Prostate gland (tissue), 2 donors: ENCODE measurements at regions not wholly inside any gene's neighbourhood (a gene's known extent, or its start where the extent isn't known, plus 50 kb on each side); places are given as distances from the start of the nearest gene placed in this dataset.
"Not testable (repeated sequence)": the region's sequence is repeated elsewhere in the genome, so short reads cannot be mapped to it uniquely, and the experiment has no call there.

ENCODE experiments used
- DNase-seq: peaks from one replicate; pipeline ENCODE4 v3.0.0-alpha.2; 2019; ENCODE audit warnings: low spot score
- H3K27ac ChIP-seq, 2 donors: fragments of 200-600 bp; sonication (generic); 2 replicates each; pipeline ENCODE4 v1.5.1; 2017 to 2019
- H3K27me3 ChIP-seq: fragments of 200-600 bp; sonication (generic); replicated peaks from 2 replicates; pipeline ENCODE4 v1.5.1; 2019; ENCODE audit not compliant: insufficient read depth
- H3K36me3 ChIP-seq, 2 donors: fragments of 200-600 bp; sonication (generic); 1 replicate in 1 of 2; 2 replicates in 1 of 2; pipeline versions ENCODE4 v1.5.1 to v1.8.1; 2017 to 2019
- H3K4me1 ChIP-seq: fragments of 200-600 bp; sonication (generic); replicated peaks from 2 replicates; pipeline ENCODE4 v1.5.1; 2019
- H3K4me3 ChIP-seq, 2 donors: fragments of 200-600 bp; sonication (generic); 2 replicates each; pipeline ENCODE4 v1.5.1; 2017 to 2019
- H3K9me3 ChIP-seq: fragments of 200-600 bp; sonication (generic); 2 replicates; pipeline ENCODE4 v1.5.1; 2017
- POLR2A ChIP-seq: fragments of 450-650 bp; IDR thresholded peaks from one replicate; pipeline ENCODE4 v1.6.1; 2016; ENCODE audit warnings: antibody characterized with exemption, mild to moderate bottlenecking
- POLR2AphosphoS5 ChIP-seq: sonication (generic); formaldehyde crosslinking; IDR thresholded peaks from one replicate; pipeline ENCODE4 v1.6.1; 2017; ENCODE audit warnings: antibody characterized with exemption
- WGBS: methylation state at CpG from one replicate; pipeline ENCODE4 v1.1.5; 2018; 5-methylcytosine and 5-hydroxymethylcytosine counted together
- intact Hi-C: fragments of 100-400 bp; cut with DNase I; formaldehyde crosslinking; loops from one replicate; pipeline ENCODE4 v1.14.2; 2022
- TF ChIP-seq, protein P1 (sequence below), 4 experiments: fragments of 200-600 bp in 2 of 4; fragments of 450-650 bp in 2 of 4; sonication (generic) in 2 of 4; IDR thresholded peaks; 1 replicate in 3 of 4; 2 replicates in 1 of 4; pipeline ENCODE4 v1.5.1; 2016 to 2019; ENCODE audit warnings: antibody characterized with exemption in 4 of 4, mild to moderate bottlenecking in 2 of 4, moderate library complexity in 2 of 4

DNA sequence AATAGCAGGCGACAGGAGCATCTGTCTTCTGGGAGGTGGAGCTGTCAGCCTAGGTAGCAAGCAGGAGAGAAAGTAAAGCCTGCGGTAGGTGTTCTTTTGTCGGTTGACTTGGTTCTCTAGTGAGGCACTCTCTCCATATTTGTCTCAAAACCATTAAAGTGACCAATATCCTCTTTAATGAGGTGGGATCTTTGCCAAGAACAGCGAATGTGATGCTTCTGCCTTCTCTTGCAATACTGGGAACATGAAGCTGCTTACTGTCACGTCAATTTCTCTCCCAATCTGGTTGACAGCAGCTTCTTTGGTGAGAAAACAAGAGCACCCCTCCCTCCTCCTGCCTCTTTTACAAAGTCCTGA is 176.7 kb downstream of the ABCC12 start:
- Histone ChIP-seq H3K4me3 (no peak overlapping the region), H3K27me3 (no peaks in the 10 kb centered on the region), H3K36me3 (no peaks in the 10 kb centered on the region), H3K4me1 (no peaks in the 10 kb centered on the region), H3K9me3 (no peaks in the 10 kb centered on the region), H3K27ac (no peak overlapping the region)
- intact Hi-C loops = no loop called here
- TF ChIP-seq POLR2AphosphoS5 (no peak), POLR2A (no peak)
- TF ChIP-seq, protein P1, sequence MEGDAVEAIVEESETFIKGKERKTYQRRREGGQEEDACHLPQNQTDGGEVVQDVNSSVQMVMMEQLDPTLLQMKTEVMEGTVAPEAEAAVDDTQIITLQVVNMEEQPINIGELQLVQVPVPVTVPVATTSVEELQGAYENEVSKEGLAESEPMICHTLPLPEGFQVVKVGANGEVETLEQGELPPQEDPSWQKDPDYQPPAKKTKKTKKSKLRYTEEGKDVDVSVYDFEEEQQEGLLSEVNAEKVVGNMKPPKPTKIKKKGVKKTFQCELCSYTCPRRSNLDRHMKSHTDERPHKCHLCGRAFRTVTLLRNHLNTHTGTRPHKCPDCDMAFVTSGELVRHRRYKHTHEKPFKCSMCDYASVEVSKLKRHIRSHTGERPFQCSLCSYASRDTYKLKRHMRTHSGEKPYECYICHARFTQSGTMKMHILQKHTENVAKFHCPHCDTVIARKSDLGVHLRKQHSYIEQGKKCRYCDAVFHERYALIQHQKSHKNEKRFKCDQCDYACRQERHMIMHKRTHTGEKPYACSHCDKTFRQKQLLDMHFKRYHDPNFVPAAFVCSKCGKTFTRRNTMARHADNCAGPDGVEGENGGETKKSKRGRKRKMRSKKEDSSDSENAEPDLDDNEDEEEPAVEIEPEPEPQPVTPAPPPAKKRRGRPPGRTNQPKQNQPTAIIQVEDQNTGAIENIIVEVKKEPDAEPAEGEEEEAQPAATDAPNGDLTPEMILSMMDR (IDR thresholded peaks at IDR 0.05) = no peak
- whole genome bisulfite sequencing = 25% methylated on average over 5 of the region's 5 CpGs
- DNase-seq = no peak

DNA sequence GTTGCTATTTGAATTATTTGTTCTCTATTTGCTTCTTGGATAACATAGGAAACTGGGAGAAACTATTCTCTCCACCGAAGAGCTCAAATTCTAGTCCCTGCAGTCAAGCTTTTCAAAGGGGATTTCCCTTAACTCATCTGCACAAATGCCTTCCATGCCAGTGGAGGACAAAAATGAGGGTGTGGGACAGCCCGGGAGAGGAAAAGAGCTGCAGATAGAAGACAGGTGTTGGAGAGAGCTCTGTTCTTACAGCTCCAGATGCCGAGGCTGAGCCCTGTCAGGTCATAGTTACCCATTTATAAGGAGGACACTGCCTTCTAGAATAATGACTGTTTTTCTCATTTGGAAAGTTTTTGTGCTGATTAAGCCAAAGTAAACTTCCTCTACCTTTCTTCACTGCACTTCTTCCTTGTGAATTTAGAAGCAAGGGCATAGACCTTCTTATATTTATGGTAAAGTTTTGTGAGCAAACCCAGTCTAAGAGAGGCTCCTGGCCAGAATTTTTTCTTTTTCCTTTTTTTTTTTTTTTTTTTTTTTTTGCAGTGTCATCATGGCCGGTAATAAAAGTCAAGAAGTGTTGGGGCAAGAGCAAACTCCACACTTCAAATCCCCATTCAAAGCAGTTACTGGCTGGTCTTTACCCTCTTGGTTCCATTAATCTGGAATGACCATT is 177.2 kb downstream of the ABCC12 start:
- no peak overlapping the region for H3K4me3 ChIP-seq
- H3K36me3 ChIP-seq = no peaks in the 10 kb centered on the region
- no peak for TF ChIP-seq POLR2A
- TF ChIP-seq POLR2AphosphoS5 = no peak
- TF ChIP-seq, protein P1 (IDR thresholded peaks at IDR 0.05) = no peak
- no peaks in the 10 kb centered on the region for H3K4me1 ChIP-seq
- H3K27me3 ChIP-seq = no peaks in the 10 kb centered on the region
- 25% methylated on average over 4 of the region's 4 CpGs for WGBS
- DNase-seq = no peak
- H3K9me3 ChIP-seq = no peaks in the 10 kb centered on the region
- intact Hi-C loops = no loop called here
- no peak overlapping the region for H3K27ac ChIP-seq

DNA sequence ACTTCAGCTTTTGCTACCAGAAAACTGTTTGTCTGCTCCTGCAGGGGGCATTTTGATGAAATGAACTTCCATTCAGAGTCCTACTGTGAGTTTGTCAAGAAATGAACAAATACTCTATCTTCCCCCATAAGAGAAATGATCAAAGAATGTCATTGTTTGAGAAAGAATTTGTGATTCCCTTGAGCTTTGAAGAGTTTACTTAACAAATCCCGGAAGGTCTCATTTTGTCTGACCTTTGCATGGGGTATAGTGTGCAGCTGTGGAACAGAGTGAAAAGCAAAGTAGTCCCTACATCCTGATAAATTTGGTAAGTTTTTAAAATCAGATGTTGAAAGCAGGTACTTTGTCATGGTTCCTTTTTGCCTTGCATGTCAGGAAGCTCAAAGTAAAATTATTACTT is 178.0 kb downstream of the ABCC12 start:
- Histone ChIP-seq H3K27me3 (no peaks in the 10 kb centered on the region), H3K36me3 (no peaks in the 10 kb centered on the region), H3K4me3 (no peak overlapping the region), H3K9me3 (no peaks in the 10 kb centered on the region), H3K27ac (no peak overlapping the region), H3K4me1 (no peaks in the 10 kb centered on the region)
- no peak for DNase-seq
- 57% methylated on average over 1 of the region's 1 CpG for WGBS
- no peak for TF ChIP-seq POLR2AphosphoS5
- TF ChIP-seq, protein P1 (IDR thresholded peaks at IDR 0.05) = no peak
- no peak for TF ChIP-seq POLR2A
- intact Hi-C loops = no loop called here

GRCh38 chr16:47976636-47977210 is 179.1 kb downstream of the ABCC12 start:
- Histone ChIP-seq H3K36me3 (no peaks in the 10 kb centered on the region), H3K27me3 (no peaks in the 10 kb centered on the region), H3K9me3 (no peaks in the 10 kb centered on the region), H3K4me3 (no peak overlapping the region), H3K4me1 (no peaks in the 10 kb centered on the region), H3K27ac (no peak overlapping the region)
- intact Hi-C loops = no loop called here
- WGBS = 74% methylated on average over 12 of the region's 12 CpGs
- no peak for DNase-seq
- TF ChIP-seq POLR2AphosphoS5 (no peak), POLR2A (no peak)
- TF ChIP-seq, protein P1 (IDR thresholded peaks at IDR 0.05) = no peak

DNA sequence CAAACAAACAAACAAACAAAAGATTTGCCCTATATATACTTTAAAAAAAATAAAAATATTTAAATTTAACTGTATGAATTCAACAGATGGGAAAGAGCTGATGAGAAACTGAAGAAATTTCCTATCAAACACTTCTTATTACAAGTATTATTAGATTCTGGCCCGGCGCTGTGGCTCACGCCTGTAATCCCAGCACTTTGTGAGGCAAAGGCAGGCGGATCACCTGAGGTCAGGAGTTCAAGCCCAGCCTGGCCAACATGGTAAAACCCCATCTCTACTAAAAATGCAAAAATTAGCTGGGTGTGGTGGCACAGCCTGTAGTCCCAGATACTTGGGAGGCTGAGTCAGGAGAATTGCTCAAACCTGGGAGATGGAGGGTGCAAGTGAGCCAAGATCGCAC is 180.8 kb downstream of the ABCC12 start:
- H3K27me3 ChIP-seq, H3K4me3 ChIP-seq, H3K36me3 ChIP-seq, H3K9me3 ChIP-seq, H3K27ac ChIP-seq, H3K4me1 ChIP-seq, DNase-seq, intact Hi-C loops: not testable (repeated sequence)
- 92% methylated on average over 5 of the region's 5 CpGs for WGBS
